ENCODE measurements at regions not wholly inside any gene's neighbourhood (a gene's known extent, or its start where the extent isn't known, plus 50 kb on each side); places are given as distances from the start of the nearest gene placed in this dataset.

GRCh38 chr4:169922632-169923276, 103.4 kb downstream of the MFAP3L start:
- ChIA-PET POLR2A (no interaction called here), CTCF (no interaction called here)
- peaks cover 0 to 2% (median 0%) of the 10 kb centered on the region in 4 experiments for H3K27me3 ChIP-seq (replicated peaks in 1 of 4; ENCODE audit: control extremely low read depth in 1 of 4, control insufficient read depth in 3 of 4, insufficient read depth in 4 of 4, low read length in 3 of 4)
- no peaks in the 10 kb centered on the region for H3K36me3 ChIP-seq (replicated peaks in 1 of 2; ENCODE audit: control extremely low read depth in 1 of 2, control insufficient read depth in 1 of 2, extremely low read depth in 1 of 2, insufficient read depth in 2 of 2, low read length in 1 of 2)
- no peaks in the 10 kb centered on the region for H3K4me1 ChIP-seq (ENCODE audit: control insufficient read depth in 2 of 2, insufficient read depth in 2 of 2, low read length in 2 of 2)
- intact Hi-C loops (cut with micrococcal nuclease) = no loop called here
- H3K4me2 ChIP-seq (replicated peaks; ENCODE audit: low read depth, low read length, poor library complexity, severe bottlenecking) = no peak overlapping the region
- H3K9ac ChIP-seq (ENCODE audit: low read length) = no peak overlapping the region
- no peak overlapping the region for H3K4me3 ChIP-seq (ENCODE audit: control extremely low read depth in 1 of 5, extremely low read depth in 1 of 5, insufficient read depth in 1 of 5, low read depth in 2 of 5, low read length in 4 of 5)
- no peak for DNase-seq
- no peak overlapping the region for H3K27ac ChIP-seq (ENCODE audit: low read length in 2 of 2)
- H3K9me3 ChIP-seq (ENCODE audit: control extremely low read depth in 1 of 3, control insufficient read depth in 2 of 3, insufficient read depth in 1 of 3, low read length in 2 of 3) = peaks cover 0 to 2% (median 0%) of the 10 kb centered on the region in 3 donors
- Mint-ChIP-seq H3K27me3 (no peaks in the 10 kb centered on the region), H3K9me3 (ENCODE audit: insufficient read depth) (no peaks in the 10 kb centered on the region), H3K4me1 (no peaks in the 10 kb centered on the region), H3K4me3 (no peak overlapping the region), H3K27ac (no peak overlapping the region)
- H2AFZ ChIP-seq (ENCODE audit: insufficient read depth, low read depth, low read length, poor library complexity, severe bottlenecking) = no peak overlapping the region
- ATAC-seq (ENCODE audit: low read depth) = no peak
- H3K79me2 ChIP-seq (ENCODE audit: control insufficient read depth, insufficient read depth, low read length) = no peaks in the 10 kb centered on the region
- WGBS (ENCODE audit: insufficient coverage) = 44% methylated on average over 2 of the region's 3 CpGs
- H4K20me1 ChIP-seq (ENCODE audit: control insufficient read depth, insufficient read depth, low read length, poor library complexity, severe bottlenecking) = no peaks in the 10 kb centered on the region
- TF ChIP-seq EZH2 (IDR thresholded peaks at IDR 0.05; ENCODE audit: borderline replicate concordance, insufficient read depth, low read depth, low read length, poor library complexity, severe bottlenecking) (no peak), CTCF (IDR thresholded peaks at IDR 0.05) (no peak)

GRCh38 chr4:169921732-169922131, 104.5 kb downstream of the MFAP3L start:
- ChIA-PET CTCF (no interaction called here), POLR2A (no interaction called here)
- Histone ChIP-seq H4K20me1 (ENCODE audit: control insufficient read depth, insufficient read depth, low read length, poor library complexity, severe bottlenecking) (no peaks in the 10 kb centered on the region), H3K9ac (ENCODE audit: low read length) (no peak overlapping the region), H2AFZ (ENCODE audit: insufficient read depth, low read depth, low read length, poor library complexity, severe bottlenecking) (no peak overlapping the region), H3K27me3 (replicated peaks in 1 of 4; ENCODE audit: control extremely low read depth in 1 of 4, control insufficient read depth in 3 of 4, insufficient read depth in 4 of 4, low read length in 3 of 4) (peaks cover 0 to 2% (median 0%) of the 10 kb centered on the region in 4 experiments), H3K4me3 (ENCODE audit: control extremely low read depth in 1 of 5, extremely low read depth in 1 of 5, insufficient read depth in 1 of 5, low read depth in 2 of 5, low read length in 4 of 5) (no peak overlapping the region), H3K4me1 (ENCODE audit: control insufficient read depth in 2 of 2, insufficient read depth in 2 of 2, low read length in 2 of 2) (no peaks in the 10 kb centered on the region), H3K36me3 (replicated peaks in 1 of 2; ENCODE audit: control extremely low read depth in 1 of 2, control insufficient read depth in 1 of 2, extremely low read depth in 1 of 2, insufficient read depth in 2 of 2, low read length in 1 of 2) (no peaks in the 10 kb centered on the region), H3K9me3 (ENCODE audit: control extremely low read depth in 1 of 3, control insufficient read depth in 2 of 3, insufficient read depth in 1 of 3, low read length in 2 of 3) (peaks cover 0 to 9% (median 6%) of the 10 kb centered on the region in 3 donors), H3K79me2 (ENCODE audit: control insufficient read depth, insufficient read depth, low read length) (no peaks in the 10 kb centered on the region), H3K4me2 (replicated peaks; ENCODE audit: low read depth, low read length, poor library complexity, severe bottlenecking) (no peak overlapping the region), H3K27ac (ENCODE audit: low read length in 2 of 2) (no peak overlapping the region)
- WGBS (ENCODE audit: insufficient coverage) = no CpG with 5 or more reads among the region's 1 CpG
- no peak for DNase-seq
- no peak overlapping the region for H3K4me3 Mint-ChIP-seq
- no peak for ATAC-seq (ENCODE audit: low read depth)
- no peak overlapping the region for H3K27ac Mint-ChIP-seq
- no peaks in the 10 kb centered on the region for H3K27me3 Mint-ChIP-seq
- intact Hi-C loops (cut with micrococcal nuclease) = no loop called here
- H3K9me3 Mint-ChIP-seq (ENCODE audit: insufficient read depth) = peaks cover 6% of the 10 kb centered on the region
- TF ChIP-seq CTCF (IDR thresholded peaks at IDR 0.05) (no peak), EZH2 (IDR thresholded peaks at IDR 0.05; ENCODE audit: borderline replicate concordance, insufficient read depth, low read depth, low read length, poor library complexity, severe bottlenecking) (no peak)
- H3K4me1 Mint-ChIP-seq = no peaks in the 10 kb centered on the region
